Tibial nerve (tissue), 4 donors: ENCODE measurements at regions not wholly inside any gene's neighbourhood (a gene's known extent, or its start where the extent isn't known, plus 50 kb on each side); places are given as distances from the start of the nearest gene placed in this dataset. TPM values are rescaled to one million over a fixed set of nuclear protein-coding genes. Genes with fewer than 3 reads are reported as not detected.
"Not testable (repeated sequence)": the region's sequence is repeated elsewhere in the genome, so short reads cannot be mapped to it uniquely, and the experiment has no call there.

Source experiments
- DNase-seq, 2 donors: peaks; one replicate each; pipeline ENCODE4 v3.0.0-alpha.2; 2019; ENCODE audit warnings: low spot score in 2 of 2
- H3K27ac ChIP-seq, 4 donors: fragments of 200-600 bp; sonication (generic) in 3 of 4; one replicate each; pipeline ENCODE4 v1.5.1; 2017 to 2019; ENCODE audit warnings: mild to moderate bottlenecking in 1 of 4
- H3K27me3 ChIP-seq, 2 donors: fragments of 200-600 bp; sonication (generic) in 1 of 2; one replicate each; pipeline versions ENCODE4 v1.5.1 to v1.6.0; 2017 to 2019
- H3K36me3 ChIP-seq, 3 donors: fragments of 200-600 bp; sonication (generic); one replicate each; pipeline ENCODE4 v1.5.1; 2018 to 2019
- H3K4me1 ChIP-seq, 4 donors: fragments of 200-600 bp; sonication (generic) in 3 of 4; one replicate each; pipeline ENCODE4 v1.5.1; 2017 to 2019
- H3K4me3 ChIP-seq, 4 donors: fragments of 200-600 bp; sonication (generic) in 3 of 4; one replicate each; pipeline ENCODE4 v1.5.1; 2017 to 2019; ENCODE audit warnings: mild to moderate bottlenecking in 1 of 4, moderate library complexity in 1 of 4
- H3K9me3 ChIP-seq, 4 donors: fragments of 200-600 bp; sonication (generic) in 3 of 4; one replicate each; pipeline ENCODE4 v1.5.1; 2017 to 2019
- WGBS, 2 donors: methylation state at CpG; one replicate each; pipeline ENCODE4 v1.1.5; 2018; 5-methylcytosine and 5-hydroxymethylcytosine counted together
- small RNA-seq: library from RNA; depleted of rRNA; stranded (forward); fragments of <200 nt; gene quantifications from one replicate; pipeline ENCODE3, GENCODE V24; 2016

DNA sequence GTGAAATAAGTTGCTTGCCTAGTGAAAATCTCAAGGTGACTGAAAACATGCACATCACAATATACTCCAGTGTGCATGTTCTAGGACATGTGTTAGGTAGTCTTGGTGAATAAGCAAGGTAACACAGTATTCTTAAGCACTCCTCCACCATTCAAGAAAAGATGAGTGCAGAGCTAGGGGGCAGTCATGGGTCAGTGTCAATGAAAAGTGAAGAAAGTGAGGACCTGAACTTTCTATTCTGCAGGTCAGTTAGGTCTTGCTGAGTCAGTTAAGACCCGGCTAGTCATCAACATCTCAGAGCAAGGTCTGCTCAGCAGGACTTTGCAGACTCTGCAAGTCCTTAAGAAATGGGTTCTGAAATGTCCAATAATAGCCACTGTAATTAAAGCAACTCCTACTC is 82.6 kb upstream of the POMZP3 start:
- not testable (repeated sequence) for H3K27me3 ChIP-seq, H3K4me3 ChIP-seq, DNase-seq, H3K4me1 ChIP-seq, H3K27ac ChIP-seq, H3K9me3 ChIP-seq, H3K36me3 ChIP-seq
- 25% methylated on average over 1 of the region's 1 CpG; no CpG with 5 or more reads in 1 of the 2 donors for WGBS, 2 donors

DNA sequence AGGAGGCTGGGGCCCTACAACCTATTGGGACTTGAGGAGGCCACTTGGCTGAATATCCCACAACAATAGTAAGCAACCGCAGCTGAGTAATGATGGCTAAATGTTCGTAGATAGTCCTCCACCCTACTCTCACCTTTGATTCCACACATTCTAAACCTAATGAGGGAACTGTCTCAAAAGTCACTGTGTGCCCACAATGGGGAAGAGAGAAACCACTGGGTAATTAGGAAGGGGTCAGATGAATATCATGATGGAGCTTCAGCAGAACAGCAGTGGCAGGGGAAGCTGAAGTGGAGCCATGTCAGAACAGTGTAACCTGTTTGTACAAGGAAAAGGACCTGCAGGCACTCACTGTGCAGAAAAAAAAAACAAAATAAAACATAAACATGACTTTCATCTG is 81.4 kb upstream of the POMZP3 start:
- not testable (repeated sequence) for H3K4me3 ChIP-seq, DNase-seq, H3K9me3 ChIP-seq, H3K4me1 ChIP-seq, H3K27ac ChIP-seq, H3K36me3 ChIP-seq, H3K27me3 ChIP-seq
- WGBS, 2 donors, result 92 to 97% methylated on average over 2 of the region's 2 CpGs

DNA sequence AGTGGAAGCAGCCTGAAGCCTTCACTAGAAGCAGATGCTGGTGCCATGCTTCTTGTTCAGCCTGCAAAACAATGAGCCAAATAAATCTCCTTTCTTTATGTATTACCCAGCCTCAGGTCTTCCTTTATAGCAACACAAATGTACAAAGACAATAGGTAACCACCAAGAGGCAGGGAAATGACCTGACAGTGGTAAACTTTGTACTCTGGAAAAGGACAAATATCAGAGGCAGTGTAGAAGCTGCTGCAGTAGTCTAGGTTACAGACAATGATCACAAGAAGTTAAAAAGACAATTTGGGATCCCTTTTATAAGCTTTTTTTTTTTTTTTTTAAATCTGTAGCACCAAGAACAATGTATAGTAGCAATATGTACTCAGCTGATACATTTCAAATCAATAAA is 76.7 kb upstream of the POMZP3 start:
- H3K36me3 ChIP-seq, DNase-seq, H3K4me1 ChIP-seq, H3K27ac ChIP-seq, H3K4me3 ChIP-seq, H3K9me3 ChIP-seq, H3K27me3 ChIP-seq: not testable (repeated sequence)

DNA sequence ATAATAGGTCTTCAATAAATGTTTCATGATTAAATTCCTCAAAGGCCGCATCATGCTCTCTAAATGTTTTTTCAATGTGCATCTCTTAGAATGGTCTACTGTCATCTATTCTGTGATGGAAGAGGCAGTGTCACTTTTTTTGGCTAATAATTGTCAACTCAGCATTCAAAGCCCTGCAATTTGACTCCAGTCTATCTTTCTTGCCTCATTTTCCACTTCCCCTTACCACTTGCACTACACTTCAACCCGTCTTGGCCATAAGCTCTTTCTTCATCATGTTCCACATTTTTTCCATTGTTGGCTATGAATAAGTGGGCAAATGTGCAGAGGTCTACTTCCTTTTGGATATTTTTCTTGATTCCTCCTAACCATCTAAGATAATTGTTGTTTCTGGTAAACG is 59.2 kb upstream of the POMZP3 start:
- 88 to 91% methylated on average over 3 of the region's 3 CpGs for WGBS, 2 donors
- H3K27ac ChIP-seq, H3K27me3 ChIP-seq, DNase-seq, H3K4me3 ChIP-seq, H3K4me1 ChIP-seq, H3K36me3 ChIP-seq, H3K9me3 ChIP-seq: not testable (repeated sequence)

DNA sequence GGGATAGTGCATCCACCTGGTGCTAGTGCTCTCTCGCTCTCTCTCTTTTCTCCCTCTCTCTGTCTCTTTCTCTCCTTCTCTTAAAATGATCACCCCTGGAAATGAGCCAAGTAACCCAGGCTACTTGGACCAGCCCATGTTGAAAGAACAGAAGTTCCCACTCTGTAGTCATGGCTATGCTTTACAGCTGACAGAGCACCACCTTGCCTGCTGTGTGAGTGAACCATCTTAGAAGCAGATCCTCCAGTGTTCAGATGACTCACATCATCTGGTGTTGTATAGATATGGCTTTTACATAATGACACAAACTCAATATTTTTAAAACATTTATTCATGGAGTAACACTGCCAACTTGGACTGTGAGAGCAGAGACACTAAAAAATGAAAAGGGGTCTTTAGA is 57.7 kb upstream of the POMZP3 start:
- 96% methylated on average over 1 of the region's 1 CpG for WGBS, 2 donors
- H3K4me1 ChIP-seq, H3K27ac ChIP-seq, H3K27me3 ChIP-seq, DNase-seq, H3K9me3 ChIP-seq, H3K4me3 ChIP-seq, H3K36me3 ChIP-seq: not testable (repeated sequence)

DNA sequence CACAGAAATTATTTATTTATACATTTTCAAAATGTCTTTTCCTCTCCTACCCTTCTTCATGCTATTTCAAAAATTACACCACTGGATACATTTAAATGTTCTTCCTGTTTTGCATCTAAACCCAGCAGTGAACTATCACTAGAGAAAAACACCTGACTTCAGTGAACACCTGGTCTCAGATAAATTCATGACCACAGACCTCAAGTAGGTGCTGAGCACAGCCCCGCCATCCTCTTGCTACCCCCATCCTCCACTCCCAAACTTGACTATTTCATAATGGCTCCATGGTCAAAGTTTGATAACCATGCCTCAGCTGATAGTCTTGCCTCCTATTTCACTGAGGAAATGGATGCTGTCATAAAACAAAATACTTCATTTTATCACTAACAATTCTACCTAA is 56.6 kb upstream of the POMZP3 start:
- H3K4me1 ChIP-seq, H3K36me3 ChIP-seq, H3K27ac ChIP-seq, H3K27me3 ChIP-seq, H3K4me3 ChIP-seq, H3K9me3 ChIP-seq, DNase-seq: not testable (repeated sequence)
- WGBS, 2 donors, result 95 to 96% methylated on average over 1 of the region's 1 CpG

DNA sequence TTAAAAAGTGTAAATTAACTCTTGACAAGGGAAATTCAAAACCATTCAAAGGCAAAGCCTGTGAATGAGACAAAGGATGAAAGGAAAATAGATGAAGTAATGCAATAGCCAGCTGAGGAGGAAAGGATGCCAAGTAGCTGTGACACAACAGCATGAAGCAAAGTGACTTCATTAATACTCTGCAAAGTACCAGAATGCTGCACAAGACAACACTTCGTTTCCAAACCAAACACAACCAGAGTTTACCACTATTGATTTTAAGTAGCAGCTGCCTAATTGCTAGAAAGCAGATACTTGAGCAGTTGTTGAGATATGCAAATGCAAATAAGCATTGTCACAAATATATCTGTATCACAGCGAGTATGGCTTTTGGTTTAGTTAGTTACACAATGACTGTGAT is 54.7 kb upstream of the POMZP3 start:
- DNase-seq, H3K27ac ChIP-seq, H3K4me1 ChIP-seq, H3K9me3 ChIP-seq, H3K27me3 ChIP-seq, H3K4me3 ChIP-seq, H3K36me3 ChIP-seq: not testable (repeated sequence)
- 35 to 54% methylated on average over 2 of the region's 2 CpGs for WGBS, 2 donors

DNA sequence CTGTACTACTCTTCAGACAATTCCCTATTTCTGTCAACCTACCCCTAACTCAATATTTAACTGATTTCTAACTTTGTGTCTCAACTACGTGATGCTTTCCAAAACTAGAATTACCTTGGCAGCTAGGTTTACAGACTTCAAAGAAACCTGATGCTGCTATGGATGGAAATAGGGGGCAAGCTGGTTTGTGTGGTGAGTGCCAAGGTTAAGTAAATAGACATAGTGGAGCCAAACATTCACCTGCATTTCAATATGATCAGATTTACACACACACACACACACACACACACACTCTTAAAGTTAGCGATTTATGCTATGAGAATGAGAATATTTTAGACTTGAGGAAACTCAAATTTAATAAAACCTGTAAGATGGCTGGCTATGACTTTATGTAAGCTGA is 52.1 kb upstream of the POMZP3 start:
- H3K27ac ChIP-seq, H3K36me3 ChIP-seq, H3K27me3 ChIP-seq, H3K9me3 ChIP-seq, DNase-seq, H3K4me3 ChIP-seq, H3K4me1 ChIP-seq: not testable (repeated sequence)
- 81 to 91% methylated on average over 2 of the region's 2 CpGs for WGBS, 2 donors

DNA sequence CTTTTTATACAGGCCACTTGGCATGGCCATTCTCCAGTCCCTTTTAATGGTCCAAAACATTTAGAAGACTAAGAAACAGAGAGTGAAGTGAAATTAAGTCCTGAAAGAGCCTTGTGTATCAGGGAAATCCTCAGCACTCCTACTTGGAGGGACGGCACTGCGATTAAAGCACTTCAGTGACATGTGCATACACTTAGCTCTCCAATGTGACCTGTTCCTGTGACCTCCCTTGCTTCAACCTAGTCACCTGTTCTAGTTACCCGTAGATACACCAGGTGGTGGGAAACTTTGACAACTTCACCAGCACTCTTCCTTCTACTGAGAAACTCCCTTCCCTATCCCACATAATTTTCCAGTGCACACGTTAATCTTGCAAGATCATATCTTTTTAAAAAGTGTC is 51.4 kb upstream of the POMZP3 start:
- not testable (repeated sequence) for H3K9me3 ChIP-seq, H3K27ac ChIP-seq, H3K4me3 ChIP-seq, H3K27me3 ChIP-seq, H3K4me1 ChIP-seq, DNase-seq, H3K36me3 ChIP-seq
- 82 to 87% methylated on average over 4 of the region's 4 CpGs for WGBS, 2 donors

DNA sequence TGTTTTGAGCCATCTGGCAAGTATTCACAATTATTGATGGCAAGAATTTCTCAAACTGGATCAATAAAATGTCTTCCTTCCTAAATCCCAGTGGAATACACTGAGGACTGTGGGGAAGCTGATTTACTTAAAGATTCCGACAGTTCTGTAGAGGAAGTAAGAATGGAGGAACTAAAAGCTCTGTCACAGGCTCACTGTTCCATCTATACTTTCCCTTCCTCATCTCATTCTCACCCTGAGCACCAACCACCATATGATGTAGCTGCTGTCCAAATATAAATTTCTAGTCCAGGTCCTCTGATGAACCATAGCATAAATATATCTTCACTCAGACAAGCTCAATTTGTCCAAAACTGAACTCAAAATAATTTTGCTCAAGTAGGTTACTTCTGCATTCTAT is 49.8 kb upstream of the POMZP3 start:
- not testable (repeated sequence) for DNase-seq, H3K4me3 ChIP-seq, H3K27ac ChIP-seq, H3K4me1 ChIP-seq, H3K27me3 ChIP-seq, H3K36me3 ChIP-seq, H3K9me3 ChIP-seq
- 84 to 85% methylated on average over 1 of the region's 1 CpG for whole genome bisulfite sequencing, 2 donors

Small RNAs in the stretch of these regions (small RNA-seq; reads per million reads assigned to genes)
- gene AC114737.2, result not detected
